ENCODE measurements at regions not wholly inside any gene's neighbourhood (a gene's known extent, or its start where the extent isn't known, plus 50 kb on each side); places are given as distances from the start of the nearest gene placed in this dataset.
"Not testable (repeated sequence)": the region's sequence is repeated elsewhere in the genome, so short reads cannot be mapped to it uniquely, and the experiment has no call there.

DNA sequence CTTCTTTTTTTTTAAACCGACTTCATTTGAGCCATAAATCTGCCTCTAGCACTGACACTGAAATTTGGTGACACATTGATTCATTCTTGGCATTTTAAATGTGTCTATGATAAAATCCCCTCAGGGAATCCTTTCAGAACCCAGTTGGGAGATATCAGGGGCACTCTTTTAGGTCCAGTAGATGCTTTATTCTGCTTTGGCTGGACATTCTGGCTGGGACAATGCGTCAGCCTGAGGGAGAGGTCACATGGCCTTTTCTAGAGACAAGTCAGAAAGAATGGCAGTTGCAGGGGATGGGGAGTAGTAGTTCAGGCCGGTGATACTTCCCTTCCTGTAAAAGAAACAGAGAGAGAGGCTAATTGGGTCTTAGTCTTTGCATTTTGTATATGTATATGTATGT, 63.1 kb downstream of the TRIM43 start:
- not testable (repeated sequence) for DNase-seq

DNA sequence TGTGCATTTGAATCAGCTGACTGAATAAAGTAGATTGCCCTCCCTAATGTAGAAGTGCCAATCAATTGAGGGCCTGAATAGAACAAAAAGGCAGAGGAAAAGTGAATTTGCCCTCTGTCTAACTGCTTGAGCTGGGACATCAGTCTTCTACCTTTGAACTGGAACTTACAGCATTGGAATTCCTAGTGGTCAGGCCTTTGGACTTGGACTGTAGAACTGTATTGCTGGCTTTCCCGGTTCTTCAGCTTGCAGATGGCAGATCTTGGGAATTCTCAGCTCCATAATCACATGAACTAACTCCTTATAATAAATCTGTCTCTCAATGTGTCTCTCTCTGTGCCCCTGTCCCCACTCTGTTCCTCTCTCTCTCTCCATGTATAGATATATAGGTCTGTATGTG, 64.8 kb downstream of the TRIM43 start:
- DNase-seq, result not testable (repeated sequence)

DNA sequence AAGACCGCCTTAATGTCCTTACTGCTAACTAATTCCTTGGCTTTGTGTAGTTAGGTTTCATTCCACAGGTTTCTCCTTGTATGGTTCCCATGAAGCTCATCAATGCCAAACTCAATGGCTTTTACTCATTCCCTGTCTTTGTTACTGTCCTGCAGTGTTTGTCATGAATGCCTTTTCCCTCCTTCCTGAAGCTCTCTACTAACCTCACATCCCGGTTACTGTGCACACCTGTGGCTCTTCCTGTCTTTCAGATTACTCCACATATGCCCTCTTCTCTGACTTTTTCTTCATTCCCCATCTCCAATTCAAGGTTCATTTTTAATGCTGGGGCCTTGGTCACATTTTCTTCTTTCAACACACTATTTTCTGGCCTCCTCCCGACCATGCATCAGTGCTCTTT, 66.1 kb downstream of the TRIM43 start:
- not testable (repeated sequence) for DNase-seq

DNA sequence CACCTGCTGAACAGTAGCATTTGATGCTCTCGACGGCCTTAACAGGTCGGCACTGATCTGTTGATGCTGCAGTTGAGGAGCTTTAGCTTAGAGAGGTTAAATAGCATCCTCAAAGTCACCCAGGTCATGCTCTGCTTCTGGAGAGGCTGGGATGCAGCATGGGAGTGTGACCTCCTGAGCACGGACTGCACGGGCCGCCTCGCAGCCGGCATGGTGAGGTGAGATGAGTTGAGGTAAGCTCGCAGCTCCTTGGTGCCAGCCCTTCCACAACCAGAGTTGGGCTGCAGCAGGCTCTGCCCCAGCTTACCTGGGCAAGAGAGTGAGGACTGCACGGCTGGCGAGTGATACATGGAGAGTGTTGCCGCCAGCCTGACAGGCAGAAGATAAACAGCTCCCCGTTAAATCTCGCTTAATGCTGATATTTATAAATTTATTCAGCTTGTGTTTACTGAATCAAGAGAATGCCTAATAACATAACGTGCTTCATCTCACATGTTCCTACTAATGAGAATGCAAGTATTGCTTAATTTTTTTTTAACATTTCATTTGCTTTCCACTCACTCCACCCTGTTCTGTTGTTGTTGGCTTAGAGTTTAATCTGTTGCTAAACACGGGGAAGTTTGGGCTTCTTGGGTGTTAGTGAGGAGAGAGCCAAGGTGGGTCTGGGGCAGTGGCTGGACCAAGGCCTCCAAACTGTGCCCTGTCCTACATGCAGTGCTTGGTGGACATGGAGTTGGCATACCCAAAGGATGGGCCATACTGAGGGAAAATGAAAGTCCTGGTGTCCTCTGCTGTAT, 69.2 kb downstream of the TRIM43 start:
- not testable (repeated sequence) for DNase-seq

DNA sequence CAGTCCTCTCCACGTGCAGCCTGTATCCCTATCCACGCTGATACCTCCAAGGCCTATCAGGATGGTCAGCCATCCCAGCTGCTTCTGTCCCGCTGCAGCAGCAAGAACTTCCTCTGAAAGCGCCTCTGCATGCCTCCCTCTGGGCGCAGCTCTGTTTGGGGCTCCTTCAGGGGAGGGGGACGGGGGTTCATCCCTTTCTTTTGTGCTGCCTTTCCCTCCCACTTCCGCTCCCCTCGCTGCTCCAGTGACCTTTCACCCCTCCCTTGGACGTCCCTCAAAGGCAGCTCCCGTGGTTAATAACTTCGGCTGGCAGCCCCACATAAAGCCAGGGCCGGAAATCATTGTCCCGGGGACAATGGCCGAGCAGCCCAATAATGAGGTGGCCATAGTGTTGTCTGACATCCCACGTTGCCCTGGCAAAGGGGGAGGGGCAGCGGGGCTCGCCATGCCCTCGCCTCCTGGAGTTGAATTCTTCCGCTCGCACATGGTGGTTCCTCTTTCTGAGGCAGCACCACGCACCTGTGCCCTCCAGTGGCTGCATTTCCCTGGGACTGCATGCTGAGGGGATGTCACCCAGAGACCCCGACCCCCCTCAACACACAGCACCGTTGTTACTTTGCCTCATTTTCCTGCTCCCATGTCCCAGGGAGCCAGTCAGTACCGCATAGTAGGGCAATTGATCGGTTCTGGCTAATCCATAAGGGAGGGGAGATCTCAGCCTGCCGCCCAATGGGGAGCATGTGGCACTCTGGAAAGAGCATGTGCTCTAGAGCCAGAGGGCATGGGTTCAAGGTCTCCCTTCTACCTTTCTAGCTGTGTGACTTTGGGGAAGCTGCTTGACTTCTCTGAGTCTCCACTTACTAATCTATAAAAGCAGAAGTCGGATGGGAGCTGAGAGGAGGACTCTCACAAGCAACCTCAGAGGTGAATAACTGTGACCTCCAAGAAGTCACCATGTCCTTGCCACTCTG, 72.0 kb downstream of the TRIM43 start:
- not testable (repeated sequence) for DNase-seq

DNA sequence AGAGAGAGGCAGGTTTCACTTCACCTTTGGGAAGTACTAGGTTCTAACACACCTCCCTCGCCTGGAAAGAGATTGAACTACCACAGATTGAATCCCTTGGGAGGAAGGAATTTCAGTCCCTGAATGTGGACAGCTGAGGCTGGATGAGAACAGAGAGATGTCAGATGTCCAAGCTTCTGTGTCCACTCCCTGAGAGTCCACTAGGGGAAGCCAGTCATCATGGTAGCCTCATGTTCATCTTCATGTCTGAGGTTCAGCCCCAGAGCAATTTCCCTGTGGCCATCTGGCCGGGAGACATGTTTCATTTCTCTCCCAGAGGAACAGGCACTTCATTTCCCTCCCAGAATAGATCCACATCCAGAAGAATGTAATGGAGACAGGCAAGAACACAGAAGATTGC, 74.8 kb downstream of the TRIM43 start:
- not testable (repeated sequence) for DNase-seq

DNA sequence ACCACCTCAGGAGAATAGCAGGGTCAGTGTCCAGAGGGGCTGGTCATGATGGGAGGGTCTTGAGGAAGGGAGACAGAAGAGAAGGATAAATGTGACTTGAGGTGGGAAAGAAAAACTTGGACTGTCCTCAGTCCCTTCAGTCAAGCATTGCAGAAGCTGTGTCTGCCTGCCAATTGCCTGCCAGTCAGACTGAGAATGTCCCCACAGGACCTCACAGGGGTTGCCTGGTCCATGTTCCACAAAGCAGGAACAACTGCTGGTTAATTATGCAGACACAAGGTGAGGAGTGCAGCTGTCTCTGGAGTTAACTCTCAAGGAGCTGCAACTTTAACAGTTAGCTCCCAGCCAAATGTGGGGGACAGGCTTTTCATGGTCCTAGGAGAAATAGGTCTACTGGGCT, 75.7 kb downstream of the TRIM43 start:
- DNase-seq, result no peak

DNA sequence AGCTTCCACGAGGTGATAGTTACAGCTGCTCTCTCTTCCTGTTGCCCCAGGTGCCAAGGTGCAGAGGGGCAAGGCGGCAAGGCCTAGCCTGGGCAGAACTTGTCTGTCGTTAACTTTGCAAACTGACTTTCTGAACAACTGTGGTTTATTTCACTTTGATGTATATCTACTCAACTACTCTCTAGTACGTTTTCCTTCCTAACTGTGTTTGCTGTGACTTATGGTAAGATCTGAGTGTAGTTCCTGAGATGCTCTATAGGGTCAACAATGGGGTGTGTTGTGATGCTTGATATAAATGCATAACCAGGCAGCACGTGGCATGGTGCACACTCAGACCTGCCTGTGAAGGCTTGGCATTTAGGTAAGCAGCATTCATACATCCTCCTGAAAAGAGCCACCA, 77.1 kb downstream of the TRIM43 start:
- not testable (repeated sequence) for DNase-seq

DNA sequence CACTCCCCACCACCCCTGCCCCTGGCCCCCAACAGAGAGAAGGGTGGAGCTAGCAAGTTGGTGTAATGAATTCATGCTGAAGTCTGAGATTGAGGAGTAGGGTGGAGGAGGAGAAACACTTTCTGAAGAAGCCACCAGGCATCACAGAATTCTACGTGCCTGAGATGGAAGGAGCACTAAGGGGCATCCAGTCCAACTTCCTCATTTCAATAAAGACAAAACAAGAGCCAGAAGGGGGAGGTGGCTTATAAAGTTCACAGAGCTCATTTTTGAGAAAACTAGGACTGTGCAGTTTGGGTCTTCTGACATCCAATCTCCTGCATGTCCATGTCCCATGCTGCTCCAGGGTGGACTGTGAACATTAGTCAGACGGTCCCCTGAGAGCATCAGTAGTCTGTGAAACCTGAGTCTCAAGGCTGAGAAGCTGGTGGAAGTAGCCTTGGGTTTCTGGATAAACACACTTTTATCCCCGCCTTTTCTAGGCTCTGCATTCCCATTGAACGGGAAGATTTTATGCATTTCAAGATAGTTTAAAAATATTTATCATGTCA, 77.7 kb downstream of the TRIM43 start:
- DNase-seq, result no peak

DNA sequence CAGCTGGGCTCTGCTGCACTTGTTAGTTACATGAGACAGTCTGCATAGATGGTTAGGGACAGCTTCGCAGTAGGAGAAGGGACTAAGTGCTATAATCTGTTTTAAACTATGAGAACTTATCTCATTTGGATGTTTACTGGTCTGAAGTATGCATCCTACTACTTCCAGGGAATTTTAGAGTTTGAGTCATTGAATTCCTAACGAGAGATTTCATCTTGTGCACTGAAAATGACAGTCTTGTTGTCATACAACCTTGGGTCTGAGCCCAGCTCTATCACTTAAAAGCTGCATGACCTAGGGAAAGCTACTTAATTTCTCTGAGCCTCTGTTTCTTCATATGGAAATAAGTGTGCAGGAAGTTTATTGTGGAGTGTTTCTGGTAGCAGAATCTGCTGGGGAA, 78.4 kb downstream of the TRIM43 start:
- DNase-seq, result no peak

DNA sequence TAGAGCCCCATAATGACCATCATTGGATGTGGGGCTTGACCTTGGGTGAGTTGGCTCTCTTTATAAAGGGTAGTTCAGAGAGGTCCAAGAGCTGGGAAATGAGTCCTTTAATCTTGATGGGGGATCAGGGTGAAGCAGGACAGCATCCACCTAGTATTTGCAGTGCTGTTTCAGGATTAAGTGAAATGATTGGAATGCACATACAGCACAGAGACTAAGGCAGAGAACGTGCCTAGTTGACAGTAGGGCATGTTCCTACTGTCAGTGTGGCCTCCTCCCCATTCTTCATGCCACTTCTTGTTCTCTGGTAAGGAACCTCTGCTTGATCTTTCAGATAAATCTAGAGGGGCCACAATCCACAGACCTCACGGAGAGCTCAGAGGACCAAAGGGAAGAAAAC, 78.9 kb downstream of the TRIM43 start:
- DNase-seq, result no peak

DNA sequence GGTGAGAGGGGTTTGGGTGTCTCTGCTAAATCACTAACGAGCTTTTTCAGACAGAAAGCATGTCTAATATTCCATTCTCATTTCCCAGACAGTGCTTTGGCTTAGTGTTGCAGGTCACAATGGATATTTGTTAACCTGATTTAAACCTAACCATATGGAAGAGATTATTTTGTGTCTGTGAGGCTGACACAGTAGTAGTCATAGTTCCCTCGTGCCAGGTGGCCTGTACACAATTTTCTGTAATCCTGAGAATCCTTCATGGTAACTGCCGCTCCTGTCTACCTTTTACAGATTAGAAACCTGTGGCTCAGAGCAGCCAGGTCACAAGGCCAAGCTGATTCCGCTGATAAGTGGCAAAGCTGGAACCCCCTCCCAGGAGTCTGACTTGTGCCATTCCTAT, 79.4 kb downstream of the TRIM43 start:
- not testable (repeated sequence) for DNase-seq

DNA sequence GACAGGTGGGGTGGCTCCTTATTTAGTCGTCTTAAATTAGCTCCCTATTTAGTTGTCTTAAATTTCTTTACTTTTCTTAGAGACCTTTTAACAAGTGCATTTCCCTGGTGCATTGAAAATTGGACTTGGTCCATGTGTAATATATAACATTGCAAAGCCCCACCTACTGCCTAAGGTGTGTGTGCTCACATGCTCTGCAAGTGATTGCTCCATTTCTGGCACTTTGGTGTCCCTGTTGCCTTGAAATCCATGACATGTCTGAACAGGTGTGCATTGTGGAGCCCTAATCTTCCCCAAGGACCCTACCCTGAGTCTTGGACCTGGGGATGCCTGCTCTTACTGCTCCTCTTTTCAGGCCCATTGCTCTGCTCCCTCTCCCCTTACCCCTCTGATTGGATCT, 80.2 kb downstream of the TRIM43 start:
- not testable (repeated sequence) for DNase-seq

DNA sequence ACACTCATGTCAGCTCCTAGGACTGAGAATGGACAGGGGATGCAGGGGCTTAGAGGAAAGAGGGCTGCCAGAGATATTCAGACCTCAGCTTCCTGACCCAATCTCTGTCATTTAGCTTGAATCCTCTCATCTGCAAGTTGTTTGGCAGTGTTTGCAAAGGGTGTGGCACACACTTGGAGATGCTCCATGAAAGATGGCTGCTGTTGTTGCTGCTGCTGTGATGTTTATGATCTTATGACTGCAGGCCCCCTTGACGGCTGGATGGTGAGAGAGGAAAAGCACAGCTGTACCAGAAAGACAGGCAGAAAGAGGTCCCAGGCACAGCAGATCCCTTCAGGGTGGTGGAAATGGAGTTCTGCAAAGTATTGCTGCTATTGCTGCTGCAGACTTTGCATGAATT, 80.7 kb downstream of the TRIM43 start:
- DNase-seq, result not testable (repeated sequence)

DNA sequence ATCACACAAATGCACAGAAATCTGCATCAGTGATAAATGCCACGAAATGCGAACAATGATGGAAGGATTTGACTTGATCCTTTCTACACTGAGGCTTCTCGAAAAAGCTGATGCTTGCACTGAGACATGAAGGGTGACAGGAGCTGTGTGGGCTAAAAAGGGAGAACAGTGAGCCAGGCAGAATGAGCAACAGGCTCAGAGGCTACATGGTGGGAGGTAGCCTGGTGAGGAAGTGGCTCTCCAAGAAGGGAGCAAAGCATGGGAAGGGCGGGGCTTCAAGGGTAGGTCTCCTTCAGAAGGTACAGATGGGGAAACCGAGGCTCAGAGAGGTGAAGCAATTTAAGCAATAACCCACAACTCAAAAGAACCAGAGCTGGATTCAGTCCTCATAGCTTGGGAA, 82.4 kb downstream of the TRIM43 start:
- DNase-seq, result no peak

DNA sequence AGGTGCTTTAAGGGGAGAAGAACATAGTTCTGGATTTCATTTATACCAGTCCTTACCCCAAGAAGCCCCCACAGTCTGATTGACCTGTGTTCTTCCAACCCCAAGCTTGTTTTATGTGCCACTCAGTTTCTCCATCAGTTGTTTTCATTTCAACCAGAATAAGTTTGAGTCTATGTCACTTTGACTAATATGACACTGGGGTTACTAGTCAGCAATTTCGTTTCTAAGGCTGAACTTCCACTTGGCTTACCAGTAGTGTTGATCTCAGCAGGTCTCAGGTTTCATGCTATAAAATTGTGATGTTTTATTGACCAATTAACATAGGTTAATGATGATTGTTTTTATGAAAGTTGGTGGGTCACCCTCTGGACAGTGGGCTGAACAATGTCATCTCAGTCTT, 84.8 kb downstream of the TRIM43 start:
- DNase-seq, result not testable (repeated sequence)

DNA sequence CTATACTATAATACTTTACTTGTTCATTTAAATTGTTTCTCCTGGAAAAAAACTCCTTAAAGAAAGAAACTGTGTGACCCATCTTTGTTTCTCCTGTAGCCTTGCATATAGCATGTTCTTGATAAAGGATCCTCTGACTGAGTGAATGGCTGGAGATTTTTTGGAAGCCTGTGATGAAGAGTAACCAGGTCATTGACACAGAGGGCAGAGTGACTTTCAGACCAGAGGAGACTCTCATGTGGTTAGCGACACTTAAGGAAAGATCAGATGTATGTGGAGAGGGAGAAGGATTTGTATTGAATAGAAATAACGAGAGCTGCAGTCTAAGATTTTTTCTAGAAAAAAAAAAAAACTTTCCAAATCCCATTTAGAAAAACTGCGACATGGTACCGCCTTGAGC, 85.5 kb downstream of the TRIM43 start:
- no peak for DNase-seq

DNA sequence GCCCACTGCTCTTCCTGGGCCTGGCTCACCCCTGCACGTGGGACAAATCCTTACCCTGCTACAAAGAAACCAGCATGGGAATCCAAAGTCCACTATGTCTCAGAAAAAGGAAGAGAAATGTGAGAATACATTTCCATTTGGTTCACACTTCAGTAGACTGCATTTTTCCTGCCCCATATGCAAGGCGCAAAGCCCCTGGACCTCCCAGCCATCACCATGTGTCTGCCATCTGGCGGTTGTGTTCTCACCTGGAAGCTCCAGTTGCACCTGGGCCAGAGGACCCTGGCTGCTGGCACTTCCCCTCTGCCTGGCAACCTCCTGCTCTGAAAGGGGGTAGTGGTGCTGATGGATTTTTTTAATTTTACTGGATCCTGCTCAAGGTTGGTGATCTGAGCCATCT, 86.0 kb downstream of the TRIM43 start:
- not testable (repeated sequence) for DNase-seq

DNA sequence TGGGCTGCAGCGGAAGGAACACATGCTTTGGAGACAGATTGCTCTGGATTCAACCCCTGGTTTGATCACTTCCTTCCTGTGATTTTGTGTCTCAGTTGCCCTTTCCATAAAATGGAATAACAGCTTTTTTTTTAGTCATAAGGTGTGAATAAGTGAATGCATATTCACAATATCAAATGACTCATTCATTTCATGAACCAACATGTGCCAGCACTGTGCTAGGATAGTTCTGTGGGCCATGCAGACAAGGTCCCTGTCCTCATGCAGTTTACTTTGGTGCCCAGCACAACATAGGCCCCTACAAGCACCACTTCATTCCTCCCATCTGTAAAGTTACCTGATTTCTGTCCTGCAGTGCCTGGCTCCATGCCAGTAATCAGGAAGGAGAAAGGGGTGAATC, 89.4 kb downstream of the TRIM43 start:
- DNase-seq, result not testable (repeated sequence)

DNA sequence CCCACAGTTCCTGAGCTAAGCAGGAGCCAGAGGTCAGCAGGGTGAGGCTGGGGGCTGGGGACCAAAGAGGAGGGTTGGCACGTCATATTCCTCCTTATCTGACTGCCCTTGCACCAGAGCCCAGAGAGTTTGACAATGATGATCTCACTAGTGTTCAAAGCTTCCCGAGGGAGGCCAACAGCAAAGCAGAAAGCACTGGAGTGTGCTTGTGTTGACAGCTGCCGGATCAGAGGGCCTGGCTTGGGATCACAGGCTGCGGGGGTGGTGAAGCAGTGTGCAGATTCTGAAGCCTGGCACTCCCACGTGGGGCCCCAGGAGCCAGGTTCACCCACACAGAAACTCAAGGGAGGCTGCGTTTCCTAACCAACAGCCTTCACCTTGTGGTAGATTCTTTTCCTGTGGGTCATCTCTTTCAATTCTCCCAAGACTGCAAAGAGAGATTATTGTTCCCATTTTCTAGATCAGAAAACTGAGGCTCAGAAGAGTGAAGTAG, 89.8 kb downstream of the TRIM43 start:
- not testable (repeated sequence) for DNase-seq

DNA sequence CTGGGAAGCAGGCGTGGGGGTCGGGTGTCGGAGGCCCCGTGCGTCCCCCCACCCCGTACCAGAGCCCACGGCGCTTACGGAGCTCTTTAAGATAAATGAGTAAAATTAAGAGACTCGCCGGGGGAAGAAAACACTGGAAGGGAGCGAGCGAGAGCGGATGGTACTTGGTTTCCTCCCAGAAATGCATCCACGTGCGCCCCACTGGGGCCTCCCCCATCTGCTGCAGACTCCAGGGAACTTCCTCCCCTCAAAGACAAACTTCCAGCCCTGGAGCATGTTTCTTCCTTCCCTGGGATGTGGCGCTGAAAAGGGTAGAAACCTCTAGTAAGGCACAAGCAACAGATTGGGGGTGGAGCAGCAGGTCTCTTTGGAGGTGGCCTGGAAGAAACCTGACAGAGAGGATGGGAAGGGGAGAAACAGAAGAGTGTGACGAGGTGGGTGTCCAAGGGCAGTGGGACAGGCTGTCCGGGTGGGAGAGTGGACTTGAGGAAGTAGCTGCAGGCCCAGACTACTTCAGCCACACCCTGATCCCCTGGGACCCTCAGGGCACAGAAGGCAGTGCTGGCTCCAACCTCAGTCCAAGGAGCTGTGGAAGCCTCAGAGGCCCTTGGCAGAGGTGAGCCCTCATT, 91.2 kb downstream of the TRIM43 start:
- not testable (repeated sequence) for DNase-seq

DNA sequence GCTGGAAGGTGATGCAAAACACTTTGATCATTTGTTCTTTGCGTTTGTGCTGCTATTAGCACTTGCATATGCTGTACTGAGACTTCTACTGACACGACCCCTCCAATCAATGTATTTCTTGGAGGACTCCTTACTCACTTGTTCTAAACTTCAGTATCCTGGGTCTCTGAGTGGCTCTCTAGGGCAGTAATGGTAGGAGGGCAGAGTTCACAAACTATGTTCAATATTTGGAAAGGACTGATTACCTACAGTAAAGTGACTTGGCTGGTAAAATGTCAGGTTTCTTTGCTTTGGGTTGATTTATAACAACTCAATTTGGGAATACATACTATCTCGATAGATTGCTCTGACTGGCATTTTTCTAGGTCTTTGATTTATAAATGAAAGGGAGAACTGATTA, 93.7 kb downstream of the TRIM43 start:
- no peak for DNase-seq

All from SW 1271 (cell line).